ENCODE measurements at regions not wholly inside any gene's neighbourhood (a gene's known extent, or its start where the extent isn't known, plus 50 kb on each side); places are given as distances from the start of the nearest gene placed in this dataset.

DNA sequence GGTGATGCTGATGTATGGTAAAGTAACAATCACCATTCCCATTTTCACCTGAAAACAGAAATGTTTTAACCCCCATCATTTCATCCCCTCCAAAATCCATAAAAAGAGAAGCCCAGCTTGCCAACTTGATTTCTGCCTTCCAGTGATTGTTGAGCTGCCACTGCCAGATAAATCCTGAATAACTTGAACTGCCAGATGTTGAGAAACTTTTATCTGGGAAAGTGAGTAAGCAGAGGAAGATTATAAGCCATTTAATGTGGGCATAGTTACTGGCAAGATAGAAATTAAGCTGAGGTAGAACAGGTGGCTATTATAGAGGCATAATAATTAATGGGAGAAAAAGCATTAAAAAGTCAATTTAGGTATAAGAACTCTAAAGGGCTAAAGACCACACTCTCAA, 534.1 kb downstream of the ANKRD7 start:
- TF ChIP-seq, protein P1, sequence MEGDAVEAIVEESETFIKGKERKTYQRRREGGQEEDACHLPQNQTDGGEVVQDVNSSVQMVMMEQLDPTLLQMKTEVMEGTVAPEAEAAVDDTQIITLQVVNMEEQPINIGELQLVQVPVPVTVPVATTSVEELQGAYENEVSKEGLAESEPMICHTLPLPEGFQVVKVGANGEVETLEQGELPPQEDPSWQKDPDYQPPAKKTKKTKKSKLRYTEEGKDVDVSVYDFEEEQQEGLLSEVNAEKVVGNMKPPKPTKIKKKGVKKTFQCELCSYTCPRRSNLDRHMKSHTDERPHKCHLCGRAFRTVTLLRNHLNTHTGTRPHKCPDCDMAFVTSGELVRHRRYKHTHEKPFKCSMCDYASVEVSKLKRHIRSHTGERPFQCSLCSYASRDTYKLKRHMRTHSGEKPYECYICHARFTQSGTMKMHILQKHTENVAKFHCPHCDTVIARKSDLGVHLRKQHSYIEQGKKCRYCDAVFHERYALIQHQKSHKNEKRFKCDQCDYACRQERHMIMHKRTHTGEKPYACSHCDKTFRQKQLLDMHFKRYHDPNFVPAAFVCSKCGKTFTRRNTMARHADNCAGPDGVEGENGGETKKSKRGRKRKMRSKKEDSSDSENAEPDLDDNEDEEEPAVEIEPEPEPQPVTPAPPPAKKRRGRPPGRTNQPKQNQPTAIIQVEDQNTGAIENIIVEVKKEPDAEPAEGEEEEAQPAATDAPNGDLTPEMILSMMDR (IDR thresholded peaks at IDR 0.05; ENCODE audit: borderline replicate concordance, extremely low read depth, low read length, poor library complexity, severe bottlenecking), result no peak
- no peak for TF ChIP-seq EZH2 (IDR thresholded peaks at IDR 0.05; ENCODE audit: borderline replicate concordance, low read depth, low read length, severe bottlenecking)
- H3K9ac ChIP-seq (ENCODE audit: low read depth, low read length), result no peak overlapping the region

DNA sequence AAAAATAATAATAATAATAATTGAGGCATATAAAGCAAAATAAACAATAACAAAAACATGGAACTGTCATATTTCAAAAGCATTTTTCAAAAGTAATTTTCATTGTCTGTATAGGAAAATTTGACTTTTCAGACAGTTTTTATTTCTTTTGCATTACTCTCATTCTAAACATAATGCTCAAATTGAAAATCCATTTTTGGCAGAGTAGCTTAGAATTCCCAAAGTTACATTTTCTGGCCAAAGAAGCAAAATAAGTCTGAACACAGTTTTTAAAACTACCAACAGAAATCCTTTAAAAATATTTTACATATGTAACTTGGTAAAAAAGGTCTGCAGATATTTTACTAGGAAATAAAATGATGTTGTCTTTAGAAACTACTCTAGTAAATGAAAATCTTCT, 535.4 kb downstream of the ANKRD7 start:
- H3K27ac ChIP-seq (ENCODE audit: low read length), result no peak overlapping the region
- peaks cover 6% of the 10 kb centered on the region for H3K9me3 ChIP-seq (ENCODE audit: insufficient read depth, low read length, severe bottlenecking)
- no peak overlapping the region for H3K4me3 ChIP-seq (ENCODE audit: low read depth in 1 of 2, low read length in 2 of 2)
- TF ChIP-seq EZH2 (IDR thresholded peaks at IDR 0.05; ENCODE audit: borderline replicate concordance, low read depth, low read length, severe bottlenecking), result no peak
- TF ChIP-seq, protein P1 (IDR thresholded peaks at IDR 0.05; ENCODE audit: borderline replicate concordance, extremely low read depth, low read length, poor library complexity, severe bottlenecking), result no peak
- DNase-seq (no peak), ATAC-seq (ENCODE audit: insufficient read depth, low read depth) (no peak)
- no peaks in the 10 kb centered on the region for H3K27me3 ChIP-seq (ENCODE audit: insufficient read depth, low read length, poor library complexity)
- H2AFZ ChIP-seq (ENCODE audit: low read depth, low read length), result no peak overlapping the region
- H3K4me2 ChIP-seq (ENCODE audit: insufficient read depth, low read length), result no peak overlapping the region
- H3K4me1 ChIP-seq (ENCODE audit: insufficient read depth, low read length), result no peaks in the 10 kb centered on the region
- no peaks in the 10 kb centered on the region for H4K20me1 ChIP-seq (ENCODE audit: insufficient read depth, low read length)
- H3K9ac ChIP-seq (ENCODE audit: low read depth, low read length), result no peak overlapping the region
- H3K79me2 ChIP-seq (ENCODE audit: insufficient read depth, low read length), result no peaks in the 10 kb centered on the region
- H3K36me3 ChIP-seq (ENCODE audit: insufficient read depth, low read length), result no peaks in the 10 kb centered on the region

More for the DNA sequence above, 534.1 kb downstream of the ANKRD7 start:
- no peaks in the 10 kb centered on the region for H4K20me1 ChIP-seq (ENCODE audit: insufficient read depth, low read length)
- no peak for ATAC-seq (ENCODE audit: insufficient read depth, low read depth)
- no peak overlapping the region for H2AFZ ChIP-seq (ENCODE audit: low read depth, low read length)
- no peaks in the 10 kb centered on the region for H3K4me1 ChIP-seq (ENCODE audit: insufficient read depth, low read length)
- H3K36me3 ChIP-seq (ENCODE audit: insufficient read depth, low read length), result no peaks in the 10 kb centered on the region
- H3K4me2 ChIP-seq (ENCODE audit: insufficient read depth, low read length), result no peak overlapping the region
- no peaks in the 10 kb centered on the region for H3K79me2 ChIP-seq (ENCODE audit: insufficient read depth, low read length)
- no peaks in the 10 kb centered on the region for H3K27me3 ChIP-seq (ENCODE audit: insufficient read depth, low read length, poor library complexity)
- H3K9me3 ChIP-seq (ENCODE audit: insufficient read depth, low read length, severe bottlenecking), result peaks cover 6% of the 10 kb centered on the region
- H3K4me3 ChIP-seq (ENCODE audit: low read depth in 1 of 2, low read length in 2 of 2), result no peak overlapping the region
- H3K27ac ChIP-seq (ENCODE audit: low read length), result no peak overlapping the region
- no peak for DNase-seq

GRCh38 chr7:118762451-118762850, 537.9 kb downstream of the ANKRD7 start:
- no peaks in the 10 kb centered on the region for H4K20me1 ChIP-seq (ENCODE audit: insufficient read depth, low read length)
- ATAC-seq (ENCODE audit: insufficient read depth, low read depth) (no peak), DNase-seq (no peak)
- TF ChIP-seq EZH2 (IDR thresholded peaks at IDR 0.05; ENCODE audit: borderline replicate concordance, low read depth, low read length, severe bottlenecking), result no peak
- TF ChIP-seq, protein P1 (IDR thresholded peaks at IDR 0.05; ENCODE audit: borderline replicate concordance, extremely low read depth, low read length, poor library complexity, severe bottlenecking), result no peak
- no peaks in the 10 kb centered on the region for H3K36me3 ChIP-seq (ENCODE audit: insufficient read depth, low read length)
- no peak overlapping the region for H3K9ac ChIP-seq (ENCODE audit: low read depth, low read length)
- no peak overlapping the region for H3K27ac ChIP-seq (ENCODE audit: low read length)
- no peak overlapping the region for H2AFZ ChIP-seq (ENCODE audit: low read depth, low read length)
- H3K27me3 ChIP-seq (ENCODE audit: insufficient read depth, low read length, poor library complexity), result no peaks in the 10 kb centered on the region
- no peak overlapping the region for H3K4me2 ChIP-seq (ENCODE audit: insufficient read depth, low read length)
- H3K4me3 ChIP-seq (ENCODE audit: low read depth in 1 of 2, low read length in 2 of 2), result no peak overlapping the region
- H3K79me2 ChIP-seq (ENCODE audit: insufficient read depth, low read length), result no peaks in the 10 kb centered on the region
- peaks cover 6% of the 10 kb centered on the region for H3K9me3 ChIP-seq (ENCODE audit: insufficient read depth, low read length, severe bottlenecking)
- H3K4me1 ChIP-seq (ENCODE audit: insufficient read depth, low read length), result no peaks in the 10 kb centered on the region

DNA sequence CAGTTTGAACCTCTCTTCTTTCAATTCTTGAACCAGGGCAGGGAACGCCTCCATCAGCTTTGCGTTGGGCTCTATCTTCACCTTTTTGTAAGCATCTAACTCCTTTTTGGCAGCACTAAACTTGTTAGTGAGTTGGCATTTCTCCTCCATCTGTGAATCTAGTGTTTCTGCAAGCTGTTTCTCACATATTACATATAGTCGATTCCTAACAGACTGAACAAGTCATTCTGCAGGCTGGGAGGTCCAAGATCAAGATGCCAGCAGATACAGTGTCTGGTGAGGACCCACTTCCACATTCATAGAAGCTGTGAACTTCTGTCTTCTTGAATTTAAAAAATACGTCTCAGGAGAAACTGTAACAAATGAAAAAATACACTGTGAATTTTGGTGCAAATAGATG, 539.7 kb downstream of the ANKRD7 start:
- Histone ChIP-seq H3K27me3 (ENCODE audit: insufficient read depth, low read length, poor library complexity) (no peaks in the 10 kb centered on the region), H3K36me3 (ENCODE audit: insufficient read depth, low read length) (no peaks in the 10 kb centered on the region), H3K4me2 (ENCODE audit: insufficient read depth, low read length) (no peak overlapping the region), H3K4me3 (ENCODE audit: low read depth in 1 of 2, low read length in 2 of 2) (no peak overlapping the region), H3K4me1 (ENCODE audit: insufficient read depth, low read length) (no peaks in the 10 kb centered on the region), H2AFZ (ENCODE audit: low read depth, low read length) (peak overlapping the region; percentile 29; the same call in 1 of the 2 replicates), H3K79me2 (ENCODE audit: insufficient read depth, low read length) (no peaks in the 10 kb centered on the region), H4K20me1 (ENCODE audit: insufficient read depth, low read length) (no peaks in the 10 kb centered on the region), H3K9me3 (ENCODE audit: insufficient read depth, low read length, severe bottlenecking) (peaks cover 6% of the 10 kb centered on the region), H3K9ac (ENCODE audit: low read depth, low read length) (no peak overlapping the region), H3K27ac (ENCODE audit: low read length) (no peak overlapping the region)
- DNase-seq (no peak), ATAC-seq (ENCODE audit: insufficient read depth, low read depth) (no peak)
- TF ChIP-seq EZH2 (IDR thresholded peaks at IDR 0.05; ENCODE audit: borderline replicate concordance, low read depth, low read length, severe bottlenecking), result no peak
- TF ChIP-seq, protein P1 (IDR thresholded peaks at IDR 0.05; ENCODE audit: borderline replicate concordance, extremely low read depth, low read length, poor library complexity, severe bottlenecking), result no peak

All from DND-41 (cell line).